Ectodermal cell (in vitro differentiated cells): ENCODE measurements at regions not wholly inside any gene's neighbourhood (a gene's known extent, or its start where the extent isn't known, plus 50 kb on each side); places are given as distances from the start of the nearest gene placed in this dataset.

Source experiments
- H3K27ac ChIP-seq: 2 replicates; pipeline ENCODE4 v1.7.0; 2013; ENCODE audit warnings: mild to moderate bottlenecking, low read depth, low read length; ENCODE audit not compliant: insufficient read depth, poor library complexity, severe bottlenecking
- H3K27me3 ChIP-seq: 2 replicates; pipeline ENCODE4 v1.7.0; 2013; ENCODE audit warnings: mild to moderate bottlenecking, low read length; ENCODE audit not compliant: insufficient read depth, control insufficient read depth, poor library complexity, severe bottlenecking
- H3K36me3 ChIP-seq: one replicate; pipeline ENCODE4 v1.7.0; 2013; ENCODE audit warnings: low read length; ENCODE audit not compliant: control insufficient read depth, insufficient read depth
- H3K4me1 ChIP-seq: one replicate; pipeline ENCODE4 v1.7.0; 2013; ENCODE audit warnings: low read length; ENCODE audit not compliant: control insufficient read depth, insufficient read depth
- H3K4me3 ChIP-seq: 2 replicates; pipeline ENCODE4 v1.7.0; 2013; ENCODE audit warnings: low read depth, low read length, control low read depth; ENCODE audit not compliant: insufficient read depth
- H3K9me3 ChIP-seq: 2 replicates; pipeline ENCODE4 v1.7.0; 2013; ENCODE audit warnings: mild to moderate bottlenecking, low read length, moderate library complexity; ENCODE audit not compliant: control insufficient read depth
- WGBS, 2 experiments: methylation state at CpG; one replicate each; pipeline ENCODE4 v1.1.7; 2013; ENCODE audit warnings: missing lambda C conversion rate in 2 of 2; 5-methylcytosine and 5-hydroxymethylcytosine counted together

GRCh38 chr1:83559129-83559840 lies 439.6 kb downstream of the TTLL7 start:
- no peaks in the 10 kb centered on the region for H3K9me3 ChIP-seq
- H3K4me3 ChIP-seq = no peak overlapping the region
- 85 to 92% methylated on average over 7 of the region's 7 CpGs for WGBS, 2 experiments
- no peaks in the 10 kb centered on the region for H3K27me3 ChIP-seq
- H3K36me3 ChIP-seq = no peaks in the 10 kb centered on the region
- H3K4me1 ChIP-seq = no peaks in the 10 kb centered on the region
- H3K27ac ChIP-seq = no peak overlapping the region

- WGBS, 2 experiments = 65 to 73% methylated on average over 5 to 7 of the region's 8 CpGs
- Histone ChIP-seq H3K27me3 (no peaks in the 10 kb centered on the region), H3K4me3 (no peak overlapping the region)
Observed at GRCh38 chr1:83555871-83556270, 443.1 kb downstream of the TTLL7 start.

GRCh38 chr1:83554174-83554573 lies 444.8 kb downstream of the TTLL7 start:
- H3K4me1 ChIP-seq = no peaks in the 10 kb centered on the region
- no peak overlapping the region for H3K4me3 ChIP-seq
- H3K36me3 ChIP-seq = no peaks in the 10 kb centered on the region
- no peaks in the 10 kb centered on the region for H3K9me3 ChIP-seq
- H3K27ac ChIP-seq = no peak overlapping the region
- 48 to 51% methylated on average over 6 of the region's 6 CpGs for WGBS, 2 experiments
- no peaks in the 10 kb centered on the region for H3K27me3 ChIP-seq

More at GRCh38 chr1:83555871-83556270, 443.1 kb downstream of the TTLL7 start:
- Histone ChIP-seq H3K4me1 (no peaks in the 10 kb centered on the region), H3K9me3 (no peaks in the 10 kb centered on the region), H3K36me3 (no peaks in the 10 kb centered on the region), H3K27ac (no peak overlapping the region)

DNA sequence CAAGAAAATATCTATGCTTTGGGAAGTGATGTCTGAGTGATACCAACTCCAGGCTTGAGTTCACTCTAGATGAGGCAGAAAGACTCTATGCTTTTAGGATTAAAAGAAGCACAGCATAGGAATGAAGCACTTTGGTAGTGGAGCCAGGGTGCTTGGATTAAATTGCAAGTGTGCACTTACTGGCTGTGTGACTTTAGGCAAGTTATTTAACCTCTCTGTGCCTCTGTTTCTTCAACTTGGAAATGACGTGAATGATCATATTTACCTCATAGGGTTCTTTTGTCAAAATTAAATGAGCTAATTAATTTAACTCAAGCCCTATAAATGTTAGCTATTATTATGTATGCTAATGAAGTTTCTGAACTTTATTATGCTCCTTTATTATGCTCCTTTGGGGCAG lies 446.1 kb downstream of the TTLL7 start:
- 100% methylated on average over 1 of the region's 1 CpG; no CpG with 5 or more reads in 1 of the 2 experiments for WGBS, 2 experiments
- Histone ChIP-seq H3K27me3 (no peaks in the 10 kb centered on the region), H3K9me3 (no peaks in the 10 kb centered on the region)

GRCh38 chr1:83548311-83548710 lies 450.6 kb downstream of the TTLL7 start:
- Histone ChIP-seq H3K4me3 (no peak overlapping the region), H3K27ac (no peak overlapping the region), H3K36me3 (no peaks in the 10 kb centered on the region), H3K4me1 (no peaks in the 10 kb centered on the region), H3K27me3 (no peaks in the 10 kb centered on the region), H3K9me3 (no peaks in the 10 kb centered on the region)
- 95% methylated on average over 1 of the region's 1 CpG for WGBS, 2 experiments

More for the DNA sequence above, 446.1 kb downstream of the TTLL7 start:
- no peaks in the 10 kb centered on the region for H3K36me3 ChIP-seq
- no peak overlapping the region for H3K27ac ChIP-seq
- no peaks in the 10 kb centered on the region for H3K4me1 ChIP-seq
- no peak overlapping the region for H3K4me3 ChIP-seq

DNA sequence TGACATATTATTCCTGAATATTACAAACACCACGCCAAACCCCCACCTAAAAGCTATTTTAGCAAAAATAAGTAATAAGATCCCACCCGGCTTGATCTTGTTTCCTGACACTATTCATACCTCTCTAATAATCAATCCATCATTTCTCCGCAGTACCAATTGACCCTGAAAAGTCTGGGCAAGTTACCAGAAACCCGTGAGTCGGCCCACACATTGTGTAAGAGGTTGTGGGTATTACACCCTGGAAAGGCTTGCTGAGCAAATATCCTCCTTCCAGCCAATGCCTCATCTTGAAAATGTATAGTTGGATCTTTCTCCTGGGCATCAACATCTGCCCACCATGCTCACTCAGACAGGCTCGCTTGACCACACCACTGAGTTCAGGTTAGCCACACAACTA lies 451.0 kb downstream of the TTLL7 start:
- H3K27ac ChIP-seq = no peak overlapping the region
- no peaks in the 10 kb centered on the region for H3K27me3 ChIP-seq
- 95 to 97% methylated on average over 6 of the region's 6 CpGs for WGBS, 2 experiments
- H3K36me3 ChIP-seq = no peaks in the 10 kb centered on the region
- no peaks in the 10 kb centered on the region for H3K4me1 ChIP-seq
- no peaks in the 10 kb centered on the region for H3K9me3 ChIP-seq
- no peak overlapping the region for H3K4me3 ChIP-seq

GRCh38 chr1:83546874-83547273 lies 452.1 kb downstream of the TTLL7 start:
- WGBS, 2 experiments = 91% methylated on average over 1 of the region's 1 CpG
- no peaks in the 10 kb centered on the region for H3K36me3 ChIP-seq
- H3K27me3 ChIP-seq = no peaks in the 10 kb centered on the region
- H3K27ac ChIP-seq = no peak overlapping the region
- H3K4me1 ChIP-seq = no peaks in the 10 kb centered on the region
- H3K9me3 ChIP-seq = no peaks in the 10 kb centered on the region
- H3K4me3 ChIP-seq = no peak overlapping the region

DNA sequence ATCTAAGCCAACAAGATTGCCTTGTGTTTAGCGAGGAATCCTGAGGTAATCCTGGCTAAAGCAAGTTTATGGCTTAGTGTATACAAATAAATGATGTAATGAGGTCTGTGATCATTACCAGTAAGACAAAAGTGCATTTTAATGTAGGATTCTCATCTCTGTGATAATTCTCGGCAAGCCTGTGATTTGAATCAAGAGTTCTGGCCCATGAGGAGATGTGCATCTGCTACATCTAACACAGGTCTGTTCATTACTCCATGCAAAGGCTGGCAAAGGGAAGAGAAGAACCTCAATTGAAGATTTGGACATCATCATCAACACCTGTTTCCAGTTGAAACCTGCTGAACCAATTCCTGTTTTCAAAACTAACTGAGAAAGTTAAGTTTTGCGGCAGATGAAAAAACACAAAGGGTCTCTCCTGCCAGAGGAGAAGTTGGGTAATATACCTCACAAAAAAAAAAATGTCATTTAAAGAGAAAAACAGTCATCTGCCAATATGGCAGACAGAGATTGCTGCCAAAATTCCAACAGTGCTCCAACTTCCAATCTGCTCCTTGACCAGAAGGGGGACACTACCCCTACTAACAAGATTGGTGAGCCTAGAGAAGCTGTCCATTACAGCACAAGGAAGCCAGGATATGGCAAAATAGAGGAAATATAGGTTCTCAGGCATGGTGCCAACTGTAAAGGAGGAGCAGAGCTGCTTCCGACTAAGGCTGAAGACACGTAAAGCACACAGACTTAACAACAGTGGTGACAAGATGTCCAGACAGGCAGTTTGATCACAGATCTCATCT lies 453.7 kb downstream of the TTLL7 start:
- Histone ChIP-seq H3K27ac (no peak overlapping the region), H3K4me1 (no peaks in the 10 kb centered on the region), H3K36me3 (no peaks in the 10 kb centered on the region), H3K4me3 (no peak overlapping the region), H3K9me3 (no peaks in the 10 kb centered on the region), H3K27me3 (no peaks in the 10 kb centered on the region)
- WGBS, 2 experiments = 94 to 97% methylated on average over 5 of the region's 5 CpGs

DNA sequence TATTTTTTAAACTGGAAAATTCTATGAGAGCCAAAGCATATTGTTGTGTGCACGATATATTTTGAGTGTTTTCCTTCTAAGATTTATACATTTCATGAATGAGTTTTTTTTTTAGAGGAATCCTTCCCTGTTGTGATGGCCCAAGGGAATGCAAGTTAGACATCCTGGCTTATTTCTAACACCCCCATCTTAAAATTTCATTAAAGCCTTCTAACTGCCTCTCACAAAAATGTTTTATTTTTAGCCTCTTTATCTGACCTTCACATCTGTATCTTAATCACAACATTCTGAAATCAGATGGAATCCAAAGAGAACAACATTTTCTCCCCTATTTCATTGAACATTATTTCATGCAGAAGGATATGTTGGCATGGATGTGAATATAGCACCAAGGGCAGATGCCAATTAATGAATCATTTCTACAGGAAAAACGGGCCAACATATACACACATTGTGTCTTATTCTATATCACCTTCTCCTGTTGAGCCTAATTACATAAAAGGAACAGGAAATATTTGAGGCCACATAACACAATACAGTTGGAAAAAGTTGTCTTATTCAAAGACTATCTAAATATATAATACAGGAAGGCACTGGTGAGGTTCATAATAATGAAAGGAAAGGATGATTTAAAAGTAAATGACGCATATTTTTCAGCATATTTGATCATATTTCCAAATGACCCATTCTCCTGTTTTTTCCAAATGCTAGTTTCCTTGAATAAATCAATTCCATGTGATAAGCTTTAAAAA lies 455.5 kb downstream of the TTLL7 start:
- Histone ChIP-seq H3K27me3 (no peaks in the 10 kb centered on the region), H3K9me3 (no peaks in the 10 kb centered on the region), H3K4me3 (no peak overlapping the region), H3K4me1 (no peaks in the 10 kb centered on the region), H3K27ac (no peak overlapping the region), H3K36me3 (no peaks in the 10 kb centered on the region)
- WGBS, 2 experiments = 90% methylated on average over 3 of the region's 3 CpGs; no CpG with 5 or more reads in 1 of the 2 experiments
